Activated CD4-positive, CD25-positive, alpha-beta regulatory T cell treated with anti-CD3 and anti-CD28 coated beads, Interleukin-2, amount 50 U/mL, for 24 hours (primary cell): ENCODE measurements at regions not wholly inside any gene's neighbourhood (a gene's known extent, or its start where the extent isn't known, plus 50 kb on each side); places are given as distances from the start of the nearest gene placed in this dataset.
"Not testable (repeated sequence)": the region's sequence is repeated elsewhere in the genome, so short reads cannot be mapped to it uniquely, and the experiment has no call there.

Experiments
- ATAC-seq, 2 donors: fragments of 150-1000 bp; cut with Tn5 transposase; one replicate each; pipeline ENCODE4 v1.10.0; 2021; ENCODE audit warnings: mild to moderate bottlenecking in 1 of 2, moderate library complexity in 1 of 2

GRCh38 chr12:83318386-83319098 lies 631.8 kb downstream of the TMTC2 start:
- ATAC-seq: no peak

DNA sequence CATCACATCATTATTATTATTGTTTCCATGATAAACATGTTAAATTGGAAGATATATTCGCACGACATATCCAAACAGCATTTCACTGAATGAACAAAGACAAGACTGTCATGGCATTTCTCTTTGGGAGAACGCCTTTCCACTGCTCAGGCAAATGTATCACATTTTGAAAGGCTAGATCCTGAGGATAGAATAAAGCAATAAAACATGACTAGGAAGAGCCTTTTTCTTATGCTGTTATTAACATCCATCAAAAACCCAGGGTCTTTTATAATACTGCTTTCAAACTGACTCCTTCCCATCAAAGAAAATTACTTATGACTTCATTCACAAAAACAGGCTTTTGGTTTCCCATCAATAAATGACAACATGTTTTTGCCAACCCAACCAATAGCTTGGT lies 630.9 kb downstream of the TMTC2 start:
- ATAC-seq: no peak

DNA sequence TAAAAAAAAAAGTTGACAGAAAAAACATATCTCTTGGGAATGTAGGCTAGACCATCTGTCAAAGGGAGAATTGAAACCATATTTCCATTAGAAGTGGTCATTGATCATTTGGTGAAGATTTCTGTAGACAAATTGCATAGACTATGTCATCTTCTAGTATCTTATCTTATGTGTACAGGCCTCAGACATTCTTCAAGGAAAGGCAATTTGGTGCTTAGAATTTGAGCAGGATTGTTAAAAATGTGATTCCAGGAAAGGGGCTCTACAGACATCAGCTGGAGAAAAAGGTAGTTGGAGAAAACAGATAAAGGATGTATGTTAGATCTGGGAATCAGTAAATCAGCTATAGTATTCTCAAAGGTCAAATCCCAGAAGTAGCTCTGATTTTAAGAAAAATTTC lies 627.1 kb downstream of the TMTC2 start:
- ATAC-seq: no peak

DNA sequence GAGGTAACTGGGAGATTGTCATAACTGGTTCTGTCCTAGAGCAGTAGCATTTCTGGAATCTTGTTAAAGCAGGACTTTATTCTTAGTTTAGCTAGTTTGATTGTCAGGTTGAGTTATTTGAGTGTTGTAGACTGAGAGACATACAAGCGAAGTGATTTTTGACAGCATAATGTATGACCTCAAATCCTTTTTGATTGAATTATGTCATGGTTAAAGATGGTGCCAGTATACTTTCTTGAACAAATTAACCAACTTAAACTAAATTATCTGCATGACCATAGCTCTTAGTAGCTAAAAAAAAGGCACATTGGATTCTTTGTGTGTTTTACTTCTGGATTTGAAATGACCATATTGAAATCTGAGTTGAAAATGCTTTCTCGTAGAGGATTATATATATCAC lies 626.6 kb downstream of the TMTC2 start:
- ATAC-seq: no peak

GRCh38 chr12:83276904-83277303 lies 590.2 kb downstream of the TMTC2 start:
- no peak for ATAC-seq

GRCh38 chr12:83271201-83271600 lies 584.5 kb downstream of the TMTC2 start:
- no peak for ATAC-seq

GRCh38 chr12:83265808-83266207 lies 579.1 kb downstream of the TMTC2 start:
- ATAC-seq: no peak

DNA sequence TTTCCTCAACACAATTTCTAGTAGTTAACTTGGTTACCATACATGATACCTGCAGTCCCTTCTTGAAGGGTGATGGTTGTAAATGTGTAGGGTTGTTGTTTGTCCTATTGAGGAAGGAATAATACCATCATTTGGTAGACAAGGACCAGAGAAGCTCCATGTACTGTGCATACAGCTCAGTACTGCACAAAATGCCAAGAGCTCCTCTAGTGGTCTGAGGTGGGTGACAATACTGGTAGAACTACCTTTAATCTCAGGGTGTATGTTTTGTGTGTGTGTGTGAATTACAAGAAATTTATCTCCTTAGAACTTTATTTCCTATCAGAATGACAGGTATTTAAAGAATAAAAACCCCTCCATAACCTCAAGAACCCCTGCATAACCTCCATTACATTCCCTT lies 575.3 kb downstream of the TMTC2 start:
- ATAC-seq: no peak

DNA sequence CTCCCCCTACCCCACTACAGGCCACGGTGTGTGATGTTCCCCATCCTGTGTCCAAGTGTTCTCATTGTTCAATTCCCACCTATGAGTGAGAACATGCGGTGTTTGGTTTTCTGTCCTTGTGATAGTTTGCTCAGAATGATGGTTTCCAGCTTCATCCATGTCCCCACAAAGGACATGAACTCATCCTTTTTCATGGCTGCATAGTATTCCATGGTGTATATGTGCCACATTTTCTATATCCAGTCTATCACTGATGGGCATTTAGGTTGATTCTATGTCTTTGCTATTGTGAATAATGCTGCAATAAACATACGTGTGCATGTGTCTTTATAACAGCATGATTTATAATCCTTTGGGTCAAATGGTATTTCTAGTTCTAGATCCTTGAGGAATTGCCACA lies 573.4 kb downstream of the TMTC2 start:
- ATAC-seq: not testable (repeated sequence)

- no peak for ATAC-seq
Observed at GRCh38 chr12:83257726-83258125, 571.0 kb downstream of the TMTC2 start.

GRCh38 chr12:83256562-83256961 lies 569.9 kb downstream of the TMTC2 start:
- no peak for ATAC-seq

- no peak for ATAC-seq
Observed at GRCh38 chr12:83250866-83251265, 564.2 kb downstream of the TMTC2 start.

- no peak for ATAC-seq
Observed at GRCh38 chr12:83245156-83245555, 558.5 kb downstream of the TMTC2 start.

GRCh38 chr12:83244001-83244400 lies 557.3 kb downstream of the TMTC2 start:
- ATAC-seq: no peak

GRCh38 chr12:83233987-83234386 lies 547.3 kb downstream of the TMTC2 start:
- ATAC-seq: not testable (repeated sequence)

GRCh38 chr12:83226960-83227359 lies 540.3 kb downstream of the TMTC2 start:
- ATAC-seq: not testable (repeated sequence)

GRCh38 chr12:83225806-83226205 lies 539.1 kb downstream of the TMTC2 start:
- no peak for ATAC-seq

DNA sequence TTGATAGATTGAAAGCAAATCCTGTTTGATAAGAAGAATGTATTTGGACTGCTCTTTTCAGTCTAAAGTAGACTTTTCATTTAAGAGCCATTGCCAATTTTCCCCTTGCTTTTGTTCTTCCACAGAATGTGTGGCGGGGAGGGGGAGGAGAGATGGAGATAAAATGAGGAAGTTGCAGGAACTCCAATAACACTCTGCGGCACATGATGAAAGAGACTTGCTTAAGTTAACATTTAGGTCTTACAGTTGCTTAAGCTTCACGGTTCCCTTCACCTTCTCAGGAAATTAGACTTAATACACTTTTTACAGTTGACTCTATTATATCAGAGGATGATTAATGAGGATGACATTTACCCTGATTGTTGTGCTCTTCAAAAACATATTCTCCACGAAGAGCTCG lies 537.3 kb downstream of the TMTC2 start:
- ATAC-seq: no peak

GRCh38 chr12:83220774-83221173 lies 534.1 kb downstream of the TMTC2 start:
- no peak for ATAC-seq

GRCh38 chr12:83216230-83216629 lies 529.5 kb downstream of the TMTC2 start:
- no peak for ATAC-seq

DNA sequence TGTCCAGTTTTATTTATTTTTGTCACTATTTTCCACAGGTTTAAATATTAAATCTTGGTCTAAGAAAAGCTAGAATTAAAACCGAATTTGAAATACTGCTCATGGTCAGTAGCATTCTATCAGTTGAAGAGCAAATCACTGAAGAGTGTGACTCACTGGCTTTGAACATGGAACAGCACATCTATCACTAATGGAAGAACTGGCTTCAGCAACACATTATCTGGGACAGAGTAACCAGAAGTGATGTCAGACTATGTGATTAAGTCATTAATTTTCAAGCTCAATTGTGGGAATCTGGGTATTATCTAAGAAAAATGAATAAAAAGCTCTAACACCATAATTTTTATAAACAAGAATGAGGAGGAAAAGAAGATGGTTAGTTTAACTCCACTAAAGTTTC lies 527.5 kb downstream of the TMTC2 start:
- ATAC-seq: no peak

DNA sequence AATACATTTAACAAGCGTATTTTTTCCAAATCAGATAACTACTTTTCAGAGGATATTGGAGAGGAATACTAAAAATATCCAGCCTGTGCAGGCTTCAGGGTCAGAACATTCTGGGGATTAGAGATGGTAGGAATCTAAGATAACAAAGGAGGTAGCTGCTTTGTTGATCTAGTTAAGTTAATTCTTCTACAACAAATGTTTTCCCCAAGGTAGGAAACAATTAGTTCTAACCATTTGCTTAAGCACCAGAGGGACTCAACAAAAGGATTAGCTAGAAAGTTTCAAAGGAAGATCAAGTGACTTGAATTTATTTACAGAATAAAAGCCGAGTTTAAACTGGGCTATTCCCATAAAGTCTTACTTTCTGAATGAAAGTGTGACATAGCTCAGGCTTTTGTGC lies 524.2 kb downstream of the TMTC2 start:
- ATAC-seq: no peak

- no peak for ATAC-seq
Observed at GRCh38 chr12:83199069-83199468, 512.4 kb downstream of the TMTC2 start.

DNA sequence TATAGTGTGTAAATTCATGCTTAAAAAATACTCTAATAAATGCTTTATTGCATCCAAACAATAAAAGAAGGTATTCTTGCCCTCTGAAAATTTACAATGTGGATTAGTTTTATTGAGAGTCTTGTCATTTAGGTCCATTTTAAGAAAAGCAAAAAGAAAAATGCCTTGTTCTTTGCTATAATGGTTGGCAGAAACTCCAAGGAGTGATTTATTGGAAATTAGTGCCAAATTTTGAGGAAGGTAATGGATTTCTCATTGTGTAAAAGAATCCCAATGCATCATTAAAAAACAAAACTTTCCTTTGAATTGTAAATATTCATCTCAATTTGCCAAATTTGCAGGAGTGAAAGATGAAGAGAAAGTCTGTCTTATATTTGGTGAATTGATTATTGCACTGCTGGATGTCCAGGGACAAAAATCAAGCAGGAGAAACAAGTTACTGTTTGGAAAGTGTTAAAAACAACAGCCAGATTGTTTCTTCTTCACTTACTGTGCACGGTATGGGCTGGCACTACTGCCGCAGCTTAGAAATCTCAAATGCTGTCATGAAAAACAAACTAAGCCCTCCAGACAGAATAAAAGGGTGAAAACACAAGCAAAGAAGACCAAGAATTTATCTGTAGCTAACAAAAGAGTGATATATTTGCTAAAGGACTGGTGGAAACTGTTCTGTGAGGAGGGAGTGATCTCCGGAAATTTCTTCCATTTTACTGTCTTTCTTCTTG lies 511.7 kb downstream of the TMTC2 start:
- ATAC-seq: no peak

DNA sequence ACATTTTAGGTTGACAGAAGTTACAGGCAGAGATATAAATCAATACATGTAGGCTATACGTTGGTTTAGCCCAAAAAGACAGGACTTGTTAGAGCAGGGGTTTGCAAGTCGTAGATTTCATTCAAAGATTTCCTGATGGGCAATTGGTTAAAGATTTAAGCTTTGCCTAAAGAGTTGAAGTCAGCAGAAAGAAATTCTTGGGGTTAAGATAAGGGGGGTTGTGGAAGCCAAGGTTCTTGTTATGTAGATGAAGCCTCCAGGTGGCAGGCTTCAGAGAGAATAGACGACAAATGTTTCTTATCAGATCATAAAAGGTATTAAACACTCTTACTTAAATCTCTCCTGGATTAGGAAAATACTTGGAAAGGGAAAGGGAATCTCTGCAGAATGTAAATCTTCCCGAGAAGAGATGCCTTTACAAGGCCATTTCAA lies 510.8 kb downstream of the TMTC2 start:
- ATAC-seq: no peak
